HG03439 (cell line): ENCODE measurements at regions not wholly inside any gene's neighbourhood (a gene's known extent, or its start where the extent isn't known, plus 50 kb on each side); places are given as distances from the start of the nearest gene placed in this dataset.

Experiments used
- ATAC-seq: cut with Tn5 transposase; IDR thresholded peaks from one replicate; pipeline ENCODE4 v1.9.1; 2021; ENCODE audit warnings: mild to moderate bottlenecking, moderate library complexity; ENCODE audit not compliant: unreplicated experiment

- ATAC-seq: no peak
Observed at GRCh38 chr13:50071379-50071778, 56.1 kb downstream of the KCNRG start.

GRCh38 chr13:50072676-50073075 is 57.4 kb downstream of the KCNRG start:
- no peak for ATAC-seq

- ATAC-seq: no peak
Observed at GRCh38 chr13:50073340-50073739, 58.1 kb downstream of the KCNRG start.

GRCh38 chr13:50074843-50075242 is 59.6 kb downstream of the KCNRG start:
- ATAC-seq: peak; percentile 47

- ATAC-seq: no peak
Observed at GRCh38 chr13:50075619-50076097, 60.4 kb downstream of the KCNRG start.

GRCh38 chr13:50077431-50077830 is 62.2 kb downstream of the KCNRG start:
- no peak for ATAC-seq

- no peak for ATAC-seq
Observed at GRCh38 chr13:50078231-50078894, 63.1 kb downstream of the KCNRG start.

- ATAC-seq: no peak
Observed at GRCh38 chr13:50078895-50079654, 63.8 kb downstream of the KCNRG start.

GRCh38 chr13:50079655-50080202 is 64.5 kb downstream of the KCNRG start:
- ATAC-seq: no peak

- ATAC-seq: no peak
Observed at GRCh38 chr13:50080203-50080910, 65.1 kb downstream of the KCNRG start.

GRCh38 chr13:50080911-50081678 is 65.9 kb downstream of the KCNRG start:
- peak; percentile 17 for ATAC-seq

GRCh38 chr13:50081679-50082425 is 66.6 kb downstream of the KCNRG start:
- ATAC-seq: peak; percentile 73

GRCh38 chr13:50082426-50083281 is 67.4 kb downstream of the KCNRG start:
- ATAC-seq: peak; percentile 48

- ATAC-seq: no peak
Observed at GRCh38 chr13:50085063-50085462, 69.8 kb downstream of the KCNRG start.

- no peak for ATAC-seq
Observed at GRCh38 chr13:50089633-50090032, 74.4 kb downstream of the KCNRG start.

GRCh38 chr13:50090211-50090610 is 75.0 kb downstream of the KCNRG start:
- no peak for ATAC-seq

- no peak for ATAC-seq
Observed at GRCh38 chr13:50094615-50095293, 79.5 kb downstream of the KCNRG start.

GRCh38 chr13:50098693-50099092 is 83.4 kb downstream of the KCNRG start:
- no peak for ATAC-seq
